Calu3 (cell line): ENCODE measurements at regions not wholly inside any gene's neighbourhood (a gene's known extent, or its start where the extent isn't known, plus 50 kb on each side); places are given as distances from the start of the nearest gene placed in this dataset.

ENCODE experiments used
- BruUV-seq: library from RNA; stranded (reverse); fragments of 400-500 nt; replicated peaks from 2 replicates; lab custom pipeline; 2021; lab: Mats Ljungman, UMichigan
- CTCF ChIA-PET: fragments of 300-600 bp; sonication (Branson Sonifier 250); formaldehyde crosslinking; loops from one replicate; lab custom pipeline; 2022; ENCODE audit warnings: antibody characterized with exemption; lab: Charles Lee
- DNase-seq: peaks from one replicate; pipeline ENCODE4 v3.0.0; 2022
- H3K27ac Mint-ChIP-seq: one replicate; pipeline ENCODE4 v1.8.0; 2022; ENCODE audit warnings: mixed read lengths; ENCODE audit not compliant: unreplicated experiment
- H3K27me3 Mint-ChIP-seq: one replicate; pipeline ENCODE4 v1.8.0; 2022; ENCODE audit warnings: mixed read lengths; ENCODE audit not compliant: unreplicated experiment
- H3K36me3 Mint-ChIP-seq: one replicate; pipeline ENCODE4 v1.8.0; 2022; ENCODE audit warnings: mild to moderate bottlenecking, moderate library complexity, mixed read lengths; ENCODE audit not compliant: insufficient read depth, unreplicated experiment
- H3K4me1 Mint-ChIP-seq: one replicate; pipeline ENCODE4 v1.8.0; 2022; ENCODE audit warnings: mild to moderate bottlenecking, low read depth, mixed read lengths; ENCODE audit not compliant: unreplicated experiment
- H3K4me3 Mint-ChIP-seq: one replicate; pipeline ENCODE4 v1.8.0; 2022; ENCODE audit warnings: mild to moderate bottlenecking, low read depth, moderate library complexity, mixed read lengths; ENCODE audit not compliant: unreplicated experiment
- H3K9me3 Mint-ChIP-seq: one replicate; pipeline ENCODE4 v1.8.0; 2022; ENCODE audit warnings: low read depth, mixed read lengths; ENCODE audit not compliant: unreplicated experiment
- CTCF ChIP-seq: fragments of 200-600 bp; IDR thresholded peaks from one replicate; pipeline ENCODE4 v1.8.0; 2022; ENCODE audit warnings: antibody characterized with exemption; ENCODE audit not compliant: unreplicated experiment
- intact Hi-C: fragments of 100-400 bp; cut with micrococcal nuclease; formaldehyde crosslinking; loops from one replicate; pipeline ENCODE4 v1.10.0; 2022; ENCODE audit not compliant: unreplicated experiment

GRCh38 chr16:73219176-73219575 is 171.2 kb upstream of the ZFHX3 start:
- BruUV-seq: no TSS peak
- DNase-seq: no peak
- H3K9me3 Mint-ChIP-seq: no peaks in the 10 kb centered on the region
- no peaks in the 10 kb centered on the region for H3K36me3 Mint-ChIP-seq
- H3K27me3 Mint-ChIP-seq: no peaks in the 10 kb centered on the region
- CTCF ChIA-PET: no interaction called here
- intact Hi-C loops: no loop called here
- H3K4me3 Mint-ChIP-seq: no peak overlapping the region
- no peak for TF ChIP-seq CTCF
- H3K4me1 Mint-ChIP-seq: peaks cover 14% of the 10 kb centered on the region
- H3K27ac Mint-ChIP-seq: no peak overlapping the region

DNA sequence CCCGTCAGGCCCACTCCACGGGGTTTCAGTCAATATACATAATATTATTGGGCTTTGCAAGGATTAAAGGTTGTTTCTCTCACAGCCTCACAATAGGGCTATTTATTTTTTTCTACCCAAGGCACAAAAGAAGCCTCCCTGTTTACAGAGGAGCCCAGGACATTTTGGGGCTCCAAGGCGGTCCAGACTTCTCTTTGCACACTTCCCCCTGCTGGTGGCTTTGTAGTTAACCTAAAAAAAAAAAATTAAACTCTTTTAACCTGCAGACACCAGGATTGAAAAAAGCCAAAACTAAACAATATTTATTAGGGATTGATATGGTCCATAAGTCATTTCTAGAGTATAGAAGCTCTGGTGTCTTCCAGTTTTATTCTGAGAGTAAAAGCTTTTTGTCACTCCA is 169.7 kb upstream of the ZFHX3 start:
- Mint-ChIP-seq H3K27ac (no peak overlapping the region), H3K9me3 (no peaks in the 10 kb centered on the region), H3K27me3 (no peaks in the 10 kb centered on the region), H3K4me3 (no peak overlapping the region), H3K4me1 (peaks cover 14% of the 10 kb centered on the region), H3K36me3 (no peaks in the 10 kb centered on the region)
- DNase-seq: no peak
- CTCF ChIA-PET: interaction anchor here (0.5 to 1.3 kb wide), 6 partner anchors 15 to 385 kb away, joined by 3 to 8 read pairs (median 3); no protein-coding TSS in a partner anchor
- peak; percentile 44 for TF ChIP-seq CTCF
- intact Hi-C loops: no loop called here
- BruUV-seq: no TSS peak

DNA sequence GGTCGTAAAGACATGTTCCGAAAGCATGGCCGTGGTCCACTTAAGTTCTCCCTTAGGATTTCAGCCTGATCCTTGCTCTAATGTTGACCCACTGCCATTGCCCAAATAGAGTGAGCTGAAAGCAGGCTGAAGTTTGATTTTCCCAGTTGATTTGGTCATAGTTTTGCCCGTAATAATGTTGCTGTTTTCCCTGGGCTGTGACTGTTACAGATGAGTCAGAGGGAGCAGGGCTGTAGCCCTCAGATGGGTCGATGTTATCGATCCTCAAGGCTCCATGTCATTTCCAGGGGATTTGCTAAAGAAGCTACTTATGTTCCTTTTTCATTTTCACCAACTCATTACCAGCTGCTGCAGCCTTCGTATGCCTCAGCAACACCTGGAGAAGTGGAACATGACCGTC is 169.0 kb upstream of the ZFHX3 start:
- Mint-ChIP-seq H3K4me3 (peak overlapping the region; percentile 31), H3K36me3 (no peaks in the 10 kb centered on the region), H3K4me1 (peaks cover 14% of the 10 kb centered on the region), H3K27me3 (no peaks in the 10 kb centered on the region), H3K9me3 (no peaks in the 10 kb centered on the region), H3K27ac (peak overlapping the region; percentile 50)
- intact Hi-C loops: no loop called here
- TF ChIP-seq CTCF: no peak
- DNase-seq: peak; percentile 51
- no TSS peak for BruUV-seq
- CTCF ChIA-PET: interaction anchor here (0.5 to 1.3 kb wide), 5 partner anchors 15 to 385 kb away, joined by 3 to 8 read pairs (median 3); no protein-coding TSS in a partner anchor

GRCh38 chr16:73215678-73216377 is 167.9 kb upstream of the ZFHX3 start:
- Mint-ChIP-seq H3K4me1 (peaks cover 14% of the 10 kb centered on the region), H3K9me3 (no peaks in the 10 kb centered on the region), H3K27me3 (no peaks in the 10 kb centered on the region), H3K4me3 (no peak overlapping the region), H3K36me3 (no peaks in the 10 kb centered on the region), H3K27ac (no peak overlapping the region)
- CTCF ChIA-PET: no interaction called here
- intact Hi-C loops: no loop called here
- no peak for TF ChIP-seq CTCF
- no peak for DNase-seq
- BruUV-seq: no TSS peak
